Stomach (tissue), 8 donors: ENCODE measurements at regions not wholly inside any gene's neighbourhood (a gene's known extent, or its start where the extent isn't known, plus 50 kb on each side); places are given as distances from the start of the nearest gene placed in this dataset.

Source experiments
- DNase-seq, 2 donors: peaks; one replicate each; pipeline versions ENCODE4 v3.0.0 to v3.0.0-alpha.2; 2013 to 2019
- H3K27ac ChIP-seq, 5 donors: fragments of 200-600 bp in 4 of 5; sonication (generic) in 4 of 5; one replicate each; pipeline ENCODE4 v1.5.1; 2013 to 2019; ENCODE audit warnings: mild to moderate bottlenecking in 1 of 5, moderate library complexity in 1 of 5
- H3K27me3 ChIP-seq, 3 donors: fragments of 200-600 bp; sonication (generic); one replicate each; pipeline ENCODE4 v1.5.1; 2017 to 2019; ENCODE audit warnings: mixed run types in 1 of 3
- H3K36me3 ChIP-seq, 4 donors: fragments of 200-600 bp; sonication (generic); 1 replicate in 3 of 4; 2 replicates in 1 of 4; pipeline ENCODE4 v1.5.1; 2016 to 2019
- H3K4me1 ChIP-seq, 4 donors: fragments of 200-600 bp; sonication (generic); one replicate each; pipeline ENCODE4 v1.5.1; 2016 to 2019
- H3K4me3 ChIP-seq, 4 donors: fragments of 200-600 bp; sonication (generic) in 3 of 4; one replicate each; pipeline ENCODE4 v1.5.1; 2016 to 2019; ENCODE audit warnings: mild to moderate bottlenecking in 1 of 4
- H3K9me3 ChIP-seq, 4 donors: fragments of 200-600 bp; sonication (generic); one replicate each; pipeline ENCODE4 v1.5.1; 2016 to 2019
- EP300 ChIP-seq: sonication (generic); formaldehyde crosslinking; IDR thresholded peaks from one replicate; pipeline ENCODE4 v1.6.1; 2017; ENCODE audit warnings: antibody characterized with exemption
- POLR2A ChIP-seq, 4 donors: fragments of 450-650 bp; IDR thresholded peaks; one replicate each; pipeline ENCODE4 v1.6.1; 2016; ENCODE audit warnings: antibody characterized with exemption in 4 of 4, control low read depth in 2 of 4, mild to moderate bottlenecking in 1 of 4, moderate library complexity in 1 of 4
- POLR2AphosphoS5 ChIP-seq, 3 donors: sonication (generic); formaldehyde crosslinking; IDR thresholded peaks; one replicate each; pipeline ENCODE4 v1.6.1; 2016; ENCODE audit warnings: antibody characterized with exemption in 3 of 3
- WGBS, 5 donors: extraction: QIAGEN DNeasy Blood & Tissue Kit in 3 of 5; methylation state at CpG; one replicate each; pipeline versions ENCODE4 v1.1.5 to v1.1.7; 2013 to 2018; 5-methylcytosine and 5-hydroxymethylcytosine counted together
- intact Hi-C: fragments of 100-400 bp; cut with DNase I; formaldehyde crosslinking; loops from one replicate; pipeline ENCODE4 v1.15.1; 2023; ENCODE audit warnings: low total_unique reads
- TF ChIP-seq, protein P1 (sequence below), 7 experiments: fragments of 450-650 bp in 4 of 7; fragments of 200-600 bp in 3 of 7; sonication (generic) in 3 of 7; IDR thresholded peaks; one replicate each; pipeline ENCODE4 v1.5.1; 2016 to 2019; ENCODE audit warnings: antibody characterized with exemption in 7 of 7, control low read depth in 2 of 7, mild to moderate bottlenecking in 1 of 7
- donor health status: healthy with polysubstance abuse.
- donor health status: Bipolar disorder and iron deficiency.
- donor health status: healthy.

DNA sequence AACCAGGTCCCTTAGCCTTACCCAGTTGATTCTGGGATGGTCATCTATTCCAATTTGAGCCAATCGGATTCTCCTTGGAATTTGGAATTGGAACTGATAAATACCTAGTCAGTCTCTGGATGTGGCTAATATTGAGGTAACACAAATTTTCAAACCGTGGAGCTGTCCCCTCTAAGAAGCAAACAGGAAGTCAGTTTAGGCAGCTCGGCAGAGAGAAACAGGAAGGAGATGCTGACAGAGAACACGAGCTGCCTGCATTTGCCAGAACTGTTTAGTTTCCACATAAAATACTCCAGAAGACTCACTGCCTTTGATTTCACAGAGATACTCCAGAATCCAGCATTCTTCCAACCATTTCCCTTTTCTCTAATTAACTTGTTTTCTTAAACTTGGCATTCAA, 1024.9 kb downstream of the BCL11A start:
- intact Hi-C loops = no loop called here
- no peaks in the 10 kb centered on the region for H3K27me3 ChIP-seq
- no peaks in the 10 kb centered on the region for H3K9me3 ChIP-seq
- H3K36me3 ChIP-seq = no peaks in the 10 kb centered on the region
- peak in 1 of 2 donors; percentile 19 for DNase-seq
- H3K4me1 ChIP-seq = no peaks in the 10 kb centered on the region
- WGBS, 5 donors = 60 to 75% (median 64%) methylated on average over 4 of the region's 4 CpGs
- H3K27ac ChIP-seq = no peak overlapping the region
- TF ChIP-seq, protein P1, sequence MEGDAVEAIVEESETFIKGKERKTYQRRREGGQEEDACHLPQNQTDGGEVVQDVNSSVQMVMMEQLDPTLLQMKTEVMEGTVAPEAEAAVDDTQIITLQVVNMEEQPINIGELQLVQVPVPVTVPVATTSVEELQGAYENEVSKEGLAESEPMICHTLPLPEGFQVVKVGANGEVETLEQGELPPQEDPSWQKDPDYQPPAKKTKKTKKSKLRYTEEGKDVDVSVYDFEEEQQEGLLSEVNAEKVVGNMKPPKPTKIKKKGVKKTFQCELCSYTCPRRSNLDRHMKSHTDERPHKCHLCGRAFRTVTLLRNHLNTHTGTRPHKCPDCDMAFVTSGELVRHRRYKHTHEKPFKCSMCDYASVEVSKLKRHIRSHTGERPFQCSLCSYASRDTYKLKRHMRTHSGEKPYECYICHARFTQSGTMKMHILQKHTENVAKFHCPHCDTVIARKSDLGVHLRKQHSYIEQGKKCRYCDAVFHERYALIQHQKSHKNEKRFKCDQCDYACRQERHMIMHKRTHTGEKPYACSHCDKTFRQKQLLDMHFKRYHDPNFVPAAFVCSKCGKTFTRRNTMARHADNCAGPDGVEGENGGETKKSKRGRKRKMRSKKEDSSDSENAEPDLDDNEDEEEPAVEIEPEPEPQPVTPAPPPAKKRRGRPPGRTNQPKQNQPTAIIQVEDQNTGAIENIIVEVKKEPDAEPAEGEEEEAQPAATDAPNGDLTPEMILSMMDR (IDR thresholded peaks at IDR 0.05) = no peak
- H3K4me3 ChIP-seq = no peak overlapping the region

DNA sequence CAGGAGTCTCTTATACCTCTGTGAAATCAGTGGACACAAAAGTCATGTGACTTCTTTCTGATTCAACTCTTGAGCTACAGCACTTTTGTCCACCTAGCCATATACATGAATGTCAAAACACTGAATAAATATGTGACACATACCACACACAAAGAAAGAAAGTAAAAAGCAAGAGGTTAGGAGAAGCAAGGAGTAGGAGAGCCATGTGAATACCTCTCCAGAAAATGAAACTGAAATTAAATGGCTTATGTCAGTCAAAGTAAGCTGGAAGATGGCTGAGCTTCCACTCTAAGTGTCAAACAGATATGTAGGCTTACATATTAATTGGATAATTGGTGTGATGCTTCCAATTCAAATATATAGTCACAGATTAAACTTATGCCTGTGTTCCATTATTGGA, 1050.5 kb downstream of the BCL11A start:
- Histone ChIP-seq H3K27ac (no peak overlapping the region), H3K4me1 (no peaks in the 10 kb centered on the region), H3K36me3 (no peaks in the 10 kb centered on the region), H3K4me3 (no peak overlapping the region), H3K27me3 (no peaks in the 10 kb centered on the region), H3K9me3 (peaks cover 0 to 3% (median 1%) of the 10 kb centered on the region in 4 donors)
- no peak for DNase-seq
- intact Hi-C loops = no loop called here
- TF ChIP-seq, protein P1 (IDR thresholded peaks at IDR 0.05) = no peak
- TF ChIP-seq POLR2AphosphoS5 (IDR thresholded peaks at IDR 0.05) (no peak), EP300 (no peak), POLR2A (IDR thresholded peaks at IDR 0.05) (no peak)

DNA sequence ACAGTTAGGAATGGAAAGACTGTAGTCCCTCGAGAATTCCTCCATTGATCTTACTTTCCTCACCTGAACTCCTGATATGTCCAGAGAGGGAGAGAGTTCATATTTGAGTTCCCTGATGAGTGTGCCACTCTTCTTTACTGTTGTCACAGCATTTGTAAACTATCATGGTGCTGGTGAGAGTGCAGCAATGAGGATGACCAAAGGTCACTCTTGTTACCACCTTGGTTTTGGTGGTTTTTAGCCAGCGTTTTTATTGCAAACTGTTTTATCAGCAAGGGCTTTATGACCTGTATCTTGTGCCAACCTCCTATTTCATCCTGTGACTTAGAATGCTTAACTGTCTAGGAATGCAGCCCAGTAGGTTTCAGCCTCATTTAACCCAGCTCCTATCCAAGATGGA, 1062.5 kb downstream of the BCL11A start:
- DNase-seq = no peak
- TF ChIP-seq POLR2A (IDR thresholded peaks at IDR 0.05) (no peak), POLR2AphosphoS5 (IDR thresholded peaks at IDR 0.05) (no peak), EP300 (no peak)
- TF ChIP-seq, protein P1 (IDR thresholded peaks at IDR 0.05) = no peak
- no peaks in the 10 kb centered on the region for H3K36me3 ChIP-seq
- intact Hi-C loops = no loop called here
- no peaks in the 10 kb centered on the region for H3K27me3 ChIP-seq
- no peaks in the 10 kb centered on the region for H3K4me1 ChIP-seq
- H3K9me3 ChIP-seq = peaks cover 0 to 16% (median 10%) of the 10 kb centered on the region in 4 donors
- H3K4me3 ChIP-seq = no peak overlapping the region
- no peak overlapping the region for H3K27ac ChIP-seq
- 64 to 75% (median 72%) methylated on average over 2 of the region's 2 CpGs for WGBS, 5 donors

DNA sequence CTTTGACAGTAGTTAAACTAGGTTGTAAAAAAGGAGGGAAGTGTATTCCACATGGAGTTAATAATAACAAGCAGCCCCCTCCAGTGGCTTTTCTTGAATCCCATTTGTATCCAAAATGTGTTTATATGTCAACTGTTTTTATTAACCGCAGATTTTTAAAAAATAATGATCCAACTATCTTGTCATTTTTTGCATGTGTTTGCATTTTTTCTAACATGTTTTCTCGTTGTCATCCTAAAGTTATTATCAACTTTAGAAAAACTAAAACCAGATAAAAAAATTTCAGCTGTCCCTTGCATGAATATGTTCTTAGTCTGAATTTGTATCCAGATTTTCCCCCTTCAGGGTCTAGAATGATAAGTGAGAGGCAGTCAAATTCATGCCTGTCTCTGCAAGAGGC, 1063.3 kb downstream of the BCL11A start:
- no peak overlapping the region for H3K27ac ChIP-seq
- H3K36me3 ChIP-seq = no peaks in the 10 kb centered on the region
- no peaks in the 10 kb centered on the region for H3K4me1 ChIP-seq
- WGBS, 5 donors = 69 to 85% (median 72%) methylated on average over 2 of the region's 2 CpGs
- no peaks in the 10 kb centered on the region for H3K27me3 ChIP-seq
- no peak for DNase-seq
- no peak for TF ChIP-seq EP300
- H3K9me3 ChIP-seq = peaks cover 0 to 8% (median 3%) of the 10 kb centered on the region in 4 donors
- H3K4me3 ChIP-seq = no peak overlapping the region
- intact Hi-C loops = no loop called here

DNA sequence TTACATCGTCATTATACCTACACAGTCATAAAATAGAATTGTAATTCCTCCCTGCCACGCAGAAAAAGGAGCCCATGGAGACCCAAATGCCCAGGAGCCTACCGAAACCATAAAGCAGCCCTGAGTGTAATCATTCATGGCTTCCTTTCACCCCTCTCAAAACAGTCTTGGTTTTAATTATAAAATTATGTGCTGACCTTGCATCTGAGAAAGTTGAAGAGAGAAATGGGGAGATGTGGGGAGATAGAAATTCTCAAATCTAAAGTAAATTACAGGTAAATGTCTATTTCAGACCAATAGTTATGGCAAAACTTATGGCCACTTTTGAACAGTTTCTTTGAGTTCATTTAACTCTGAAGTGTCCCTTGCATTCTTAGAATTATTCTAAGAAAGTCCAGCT, 1068.8 kb downstream of the BCL11A start:
- H3K27ac ChIP-seq = no peak overlapping the region
- DNase-seq = no peak
- H3K27me3 ChIP-seq = no peaks in the 10 kb centered on the region
- WGBS, 5 donors = 76 to 87% (median 83%) methylated on average over 3 of the region's 3 CpGs
- H3K4me1 ChIP-seq = no peaks in the 10 kb centered on the region
- intact Hi-C loops = no loop called here
- H3K4me3 ChIP-seq = no peak overlapping the region
- H3K9me3 ChIP-seq = no peaks in the 10 kb centered on the region
- TF ChIP-seq, protein P1 (IDR thresholded peaks at IDR 0.05) = no peak
- TF ChIP-seq POLR2AphosphoS5 (IDR thresholded peaks at IDR 0.05) = no peak
- no peak for TF ChIP-seq POLR2A (IDR thresholded peaks at IDR 0.05)
- no peak for TF ChIP-seq EP300
- H3K36me3 ChIP-seq = no peaks in the 10 kb centered on the region
